Anterior cingulate cortex (tissue), 58 donors: ENCODE measurements at regions not wholly inside any gene's neighbourhood (a gene's known extent, or its start where the extent isn't known, plus 50 kb on each side); places are given as distances from the start of the nearest gene placed in this dataset.
A peak's percentile ranks its signal among the peaks of the same experiment; 100 is the strongest.
"Not testable (repeated sequence)": the region's sequence is repeated elsewhere in the genome, so short reads cannot be mapped to it uniquely, and the experiment has no call there.

ENCODE experiments used
- DNase-seq, 58 donors: peaks; one replicate each; lab custom pipeline; 2025; lab: John Stamatoyannopoulos, UW

DNA sequence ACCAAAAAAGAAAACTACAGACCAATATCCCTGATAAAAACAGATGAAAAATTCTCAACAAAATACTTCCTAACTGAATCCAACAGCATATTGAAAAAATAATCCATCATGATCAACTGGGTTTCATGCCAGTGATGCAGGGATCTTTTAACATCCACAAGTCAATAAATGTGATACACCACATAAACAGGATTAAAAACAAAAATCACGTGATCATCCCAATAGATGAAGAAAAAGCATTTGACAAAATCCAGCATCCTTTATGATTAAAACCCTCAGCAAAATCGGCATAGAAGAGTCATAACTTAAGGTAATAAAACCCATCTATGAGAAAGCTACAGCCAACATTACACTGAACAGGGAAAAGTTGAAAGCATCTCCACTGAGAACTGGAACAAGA is 107.5 kb downstream of the DCLK3 start:
- DNase-seq, result no peak

DNA sequence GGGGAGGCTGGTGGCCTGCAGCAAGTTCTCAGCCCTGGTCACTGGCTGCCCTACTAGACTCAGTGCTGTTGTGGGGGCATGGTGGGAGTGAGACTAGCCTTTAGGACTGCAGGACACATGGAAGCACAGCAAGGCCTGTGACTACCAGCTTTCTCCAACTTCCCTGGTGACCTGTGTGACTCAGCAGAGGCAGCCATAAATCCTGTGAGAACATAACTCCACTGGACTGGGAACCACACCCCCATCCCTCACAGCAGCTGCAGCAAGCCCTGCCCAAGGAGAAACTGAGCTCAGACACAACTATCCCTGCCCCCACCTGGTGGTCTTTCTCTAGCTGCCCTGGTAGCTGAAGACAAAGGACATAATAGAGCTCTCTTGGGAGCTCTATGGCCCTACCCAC is 111.3 kb downstream of the DCLK3 start:
- DNase-seq, result no peak

DNA sequence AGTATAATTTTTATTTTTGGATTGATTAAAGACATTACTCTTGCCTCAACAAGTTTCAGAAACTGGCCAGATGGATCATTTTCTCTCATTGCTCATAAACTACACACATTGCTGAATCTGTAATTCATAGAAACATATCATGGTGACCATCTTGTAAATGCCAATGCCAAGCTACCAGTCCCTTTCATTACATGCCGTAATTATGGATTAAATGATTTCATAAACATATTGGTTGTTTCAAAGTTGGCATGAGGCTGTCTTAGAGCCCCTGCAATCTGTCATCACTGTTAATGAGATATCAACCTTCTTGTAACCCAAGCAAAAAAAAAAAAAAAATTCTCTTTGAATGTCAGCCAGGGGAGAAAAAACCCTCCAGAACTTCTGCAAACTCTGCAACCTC is 112.2 kb downstream of the DCLK3 start:
- DNase-seq, result no peak

DNA sequence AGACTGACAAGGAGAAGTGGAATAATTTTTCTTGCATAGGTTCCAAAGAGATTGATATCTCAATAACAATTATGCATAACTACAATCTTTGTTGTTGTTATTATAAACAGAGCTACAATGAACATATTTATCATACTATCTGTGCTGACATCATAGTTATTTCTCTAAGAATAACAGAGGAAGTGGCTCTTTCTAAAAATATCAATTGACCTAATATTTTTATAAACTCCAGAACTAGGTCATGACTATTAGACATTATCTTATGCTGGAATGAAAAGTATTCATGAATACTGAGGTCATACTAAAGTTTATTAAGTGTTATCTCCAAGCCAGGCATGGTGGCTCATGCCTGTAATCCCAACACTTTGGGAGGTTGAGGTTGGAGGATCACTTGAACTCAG is 114.1 kb downstream of the DCLK3 start:
- no peak for DNase-seq

DNA sequence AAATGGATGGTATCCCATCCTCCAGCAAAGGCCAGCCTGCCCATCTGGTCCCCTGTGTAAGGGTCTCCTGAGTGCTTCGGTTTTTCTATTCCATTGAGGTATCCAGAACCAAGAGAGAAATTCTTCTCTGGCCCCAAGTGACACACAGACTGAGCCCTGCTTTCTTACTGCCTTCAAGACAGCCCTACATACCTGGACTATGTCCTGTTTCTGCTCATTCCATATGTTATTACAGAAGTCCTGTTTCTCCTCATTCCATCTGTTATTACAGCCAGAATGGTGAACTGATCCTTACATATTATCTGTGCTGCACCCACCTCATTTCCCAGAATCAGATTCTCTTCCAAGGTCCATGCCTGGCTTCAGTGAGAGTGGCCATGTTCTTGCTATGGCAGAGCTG is 115.2 kb downstream of the DCLK3 start:
- no peak for DNase-seq

DNA sequence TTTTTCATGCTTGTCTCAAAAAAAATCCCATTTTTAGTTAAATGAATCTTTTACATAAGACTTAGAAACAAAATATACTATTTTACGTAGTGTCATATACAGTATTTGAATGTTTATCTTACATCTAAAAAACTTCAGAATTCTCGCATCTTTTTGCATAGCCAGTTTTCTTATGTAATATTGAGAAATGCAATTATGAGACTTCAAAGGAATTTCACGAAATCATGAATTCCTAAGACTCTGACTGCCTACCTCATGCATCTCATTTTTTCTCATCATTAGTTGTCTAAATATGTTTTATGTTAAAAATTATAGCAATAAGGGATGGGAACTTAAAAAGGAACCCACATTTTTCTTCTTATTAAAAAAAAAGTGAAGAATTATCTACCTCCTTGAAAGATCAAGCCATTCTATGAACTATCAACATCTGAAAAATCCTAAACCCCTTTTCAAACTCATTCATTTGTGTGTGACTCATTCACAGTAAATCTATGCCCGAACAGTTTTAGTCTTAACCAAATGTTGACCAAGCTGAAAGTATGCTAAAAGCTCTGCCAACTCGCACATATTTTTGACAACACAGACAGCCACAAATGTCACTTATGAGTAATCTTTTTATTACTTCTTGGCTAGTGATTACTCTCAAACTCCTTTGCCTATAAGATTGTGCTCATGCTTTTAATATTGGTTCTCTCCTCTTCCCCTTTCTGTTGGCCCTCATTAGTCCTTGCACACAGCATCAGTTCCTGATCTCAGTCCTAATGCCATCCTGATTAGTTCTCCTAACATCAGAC is 115.9 kb downstream of the DCLK3 start:
- peak in 2 of 58 donors; percentile 4 to 10 for DNase-seq

DNA sequence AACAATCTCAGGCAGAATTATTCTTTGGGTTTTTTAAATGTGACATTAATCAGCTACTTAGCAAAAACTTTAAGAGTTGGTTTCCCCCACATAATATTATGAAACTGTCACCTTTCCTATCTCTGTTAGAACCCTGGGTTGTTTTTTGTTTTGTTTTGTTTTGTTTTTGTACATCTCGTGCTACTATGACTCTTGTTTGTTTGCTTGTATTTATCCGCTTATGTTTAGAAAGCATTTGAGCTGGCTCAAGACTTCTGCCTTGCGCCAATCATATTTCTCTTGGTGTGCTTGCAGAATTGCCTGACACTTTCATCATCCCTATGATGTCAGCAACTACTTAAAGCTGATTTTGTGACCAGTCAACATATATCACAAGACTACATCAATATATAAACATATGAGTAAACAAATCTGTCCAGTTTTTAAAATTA is 116.9 kb downstream of the DCLK3 start:
- DNase-seq, result no peak

DNA sequence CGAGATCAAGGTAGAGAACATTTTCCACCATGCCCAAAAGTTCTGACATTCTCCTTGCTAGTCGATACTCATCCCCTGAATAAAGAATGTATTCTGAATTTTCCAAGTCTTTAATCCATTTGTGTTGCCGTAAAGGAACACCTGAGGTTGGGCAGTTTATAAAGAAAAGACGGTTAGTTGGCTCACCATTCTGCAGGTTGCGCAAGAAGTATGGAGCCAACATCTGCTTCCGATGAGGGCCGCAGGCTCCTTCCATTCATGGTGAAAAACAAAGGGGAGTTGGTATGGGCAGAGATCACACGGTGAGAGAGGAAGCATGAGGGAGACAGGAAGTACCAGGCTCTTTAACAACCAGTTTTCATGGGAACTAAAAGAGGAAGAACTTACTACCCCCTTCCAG is 121.2 kb downstream of the DCLK3 start:
- DNase-seq, result no peak

DNA sequence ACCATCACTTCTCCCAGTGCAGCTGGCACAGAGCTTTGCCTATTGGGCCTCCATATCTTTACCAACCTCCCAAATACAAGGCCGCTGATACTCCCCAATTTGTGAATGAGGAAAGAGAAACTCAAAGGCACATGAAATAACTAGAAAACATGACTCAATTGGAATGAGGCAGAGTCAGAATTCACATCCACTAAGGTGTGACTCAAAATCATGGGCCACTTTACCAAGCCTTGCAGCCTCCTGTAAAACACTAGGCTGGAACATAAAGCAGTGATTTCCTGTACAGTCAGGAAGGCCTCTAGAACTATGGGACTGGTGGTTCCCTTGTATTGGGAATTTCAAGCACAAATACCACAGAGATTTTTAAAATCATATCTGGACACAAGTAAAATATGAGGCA is 128.6 kb downstream of the DCLK3 start:
- DNase-seq, result no peak

DNA sequence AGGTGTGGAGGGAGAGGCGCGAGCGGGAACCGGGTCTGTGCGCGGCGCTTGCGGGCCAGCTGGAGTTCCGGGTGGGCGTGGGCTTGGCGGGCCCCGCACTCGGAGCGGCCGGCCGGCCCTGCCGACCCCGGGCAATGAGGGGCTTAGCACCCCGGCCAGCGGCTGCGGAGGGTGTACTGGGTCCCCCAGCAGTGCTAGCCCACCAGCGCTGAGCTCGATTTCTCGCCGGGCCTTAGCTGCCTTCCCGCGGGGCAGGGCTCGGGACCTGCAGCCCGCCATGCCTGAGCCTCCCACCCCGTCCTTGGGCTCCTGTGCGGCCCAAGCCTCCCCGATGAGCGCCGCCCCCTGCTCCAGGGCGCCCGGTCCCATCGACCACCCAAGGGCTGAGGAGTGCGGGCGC is 130.5 kb downstream of the DCLK3 start:
- not testable (repeated sequence) for DNase-seq

DNA sequence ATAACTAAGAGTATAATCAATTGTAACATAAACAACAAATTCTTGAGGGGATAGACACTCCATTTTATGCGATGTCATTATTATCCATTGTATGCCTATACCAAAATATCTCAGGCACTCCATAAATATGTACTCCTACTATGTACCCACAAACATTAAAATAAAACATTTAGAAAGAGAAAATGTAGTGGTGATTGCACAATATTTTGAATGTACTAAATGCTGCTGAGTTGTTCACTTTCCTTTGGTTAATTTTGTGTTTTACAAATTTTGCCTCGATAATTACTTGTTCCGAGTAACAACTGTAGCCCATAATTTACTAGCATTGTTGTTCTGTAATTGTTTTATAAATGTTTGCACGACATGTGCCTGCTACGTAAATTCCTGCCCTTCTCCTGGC is 131.3 kb downstream of the DCLK3 start:
- no peak for DNase-seq

DNA sequence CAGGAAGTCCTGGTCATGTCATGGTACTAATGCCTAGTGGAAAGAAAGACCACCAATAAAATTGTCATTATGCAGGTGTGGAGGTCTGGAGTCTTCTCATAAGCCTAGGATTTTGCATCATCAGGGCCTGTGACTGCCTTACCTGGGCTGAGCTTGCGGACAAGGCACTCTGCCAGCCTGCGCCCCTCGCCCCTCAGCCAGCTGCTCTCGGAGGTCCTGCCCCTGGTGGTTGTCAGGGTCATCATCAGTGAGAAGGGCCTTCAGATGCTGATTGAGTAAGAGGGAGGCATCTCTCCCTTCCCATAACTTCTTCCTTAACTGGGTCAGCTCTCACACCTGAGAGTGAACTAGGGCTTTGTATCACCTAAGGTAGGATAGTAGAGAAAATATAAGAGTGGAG is 132.8 kb downstream of the DCLK3 start:
- DNase-seq, result no peak

DNA sequence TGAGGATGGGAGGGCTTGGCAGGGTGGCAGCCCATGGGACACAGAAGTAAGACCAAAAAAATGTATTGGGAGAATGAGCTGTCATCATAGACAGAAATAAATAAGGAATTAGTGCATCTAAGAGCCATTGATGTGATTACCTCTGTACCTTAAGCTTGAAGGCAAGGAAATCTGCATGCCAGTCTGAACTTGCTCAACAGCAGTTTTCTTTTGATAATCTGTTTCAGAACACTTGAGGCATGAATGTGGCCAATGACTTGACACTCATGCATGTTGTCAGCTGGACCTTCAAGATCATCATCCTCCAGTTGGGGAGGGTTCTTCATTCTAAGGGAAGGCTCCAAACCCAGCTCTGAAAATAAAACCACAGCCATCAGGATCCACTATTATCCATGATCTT is 148.5 kb downstream of the DCLK3 start:
- no peak for DNase-seq

DNA sequence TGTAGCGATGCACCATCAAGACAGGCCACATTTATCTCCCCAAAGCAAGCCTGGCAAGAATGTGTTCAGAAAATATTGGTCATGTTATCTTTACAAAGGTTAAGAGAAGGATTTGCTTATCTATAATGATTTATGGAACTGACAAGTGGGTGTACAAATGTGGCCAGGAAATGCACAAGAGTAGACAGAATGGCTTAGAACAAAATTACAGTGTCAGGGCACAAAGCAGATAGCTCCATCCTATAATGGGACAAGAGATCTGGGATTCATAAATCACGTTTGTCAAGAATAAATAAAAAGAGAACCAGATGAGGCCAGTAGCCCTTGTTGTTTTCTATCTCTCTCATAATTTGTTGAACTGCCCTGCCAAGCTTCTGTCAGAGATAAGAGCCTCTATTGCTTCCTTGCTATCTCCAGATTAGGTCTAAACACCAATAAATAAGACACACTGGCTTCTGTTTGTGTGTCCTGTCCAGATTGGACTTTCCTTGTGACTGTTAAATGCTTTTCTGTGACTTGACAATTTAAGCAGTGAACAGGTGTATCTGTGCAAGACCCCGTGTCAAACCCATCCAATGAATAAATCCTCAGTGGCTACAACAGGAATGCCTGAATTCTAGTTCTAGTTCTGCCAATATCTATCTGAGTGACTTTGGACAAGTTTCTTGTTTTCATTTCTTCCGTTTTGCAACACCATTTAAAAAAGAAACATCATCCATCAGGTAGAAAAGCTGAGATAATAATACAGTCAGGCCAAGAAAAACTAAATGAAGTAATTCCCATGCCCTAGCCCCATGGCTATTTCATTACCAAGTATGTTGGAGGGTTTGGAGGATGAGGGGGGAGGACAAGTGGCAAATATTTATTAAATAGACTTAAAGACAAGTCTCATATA is 157.2 kb downstream of the DCLK3 start:
- no peak for DNase-seq

DNA sequence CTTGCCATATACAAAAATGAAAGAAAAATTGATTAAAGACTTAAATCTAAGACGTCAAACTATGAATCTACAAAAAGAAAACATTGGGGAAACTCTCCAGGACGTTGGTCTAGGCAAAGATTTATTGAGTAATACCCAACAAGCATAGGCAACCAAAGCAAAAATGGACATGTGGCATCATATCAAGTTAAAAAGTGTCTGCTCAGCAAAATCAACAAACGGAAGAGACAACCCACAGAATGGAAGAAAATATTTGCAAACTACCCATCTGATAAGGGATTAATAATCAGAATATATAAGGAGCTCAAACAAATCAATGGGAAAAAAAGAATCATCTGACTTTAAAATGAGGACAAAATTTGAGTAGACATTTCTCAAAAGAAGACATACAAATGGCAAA is 160.9 kb downstream of the DCLK3 start:
- no peak for DNase-seq

DNA sequence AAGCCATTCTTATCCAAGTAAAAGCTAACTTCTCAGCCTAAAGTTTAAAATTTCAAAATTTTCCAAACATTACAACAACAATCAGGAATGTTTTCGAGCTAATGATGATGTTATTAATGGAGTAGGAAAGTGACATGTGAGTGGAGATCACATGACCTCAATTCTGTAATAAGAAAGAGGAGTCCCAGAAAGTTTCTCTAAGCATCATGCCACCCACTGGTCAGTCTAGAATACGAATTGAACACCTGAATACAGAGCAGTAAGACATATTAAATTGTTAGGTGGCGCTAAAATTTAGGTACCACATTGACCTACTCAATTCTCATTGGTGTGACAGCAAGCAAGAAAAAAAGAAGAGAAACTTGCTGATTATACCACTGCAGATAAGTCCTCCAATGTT is 163.9 kb downstream of the DCLK3 start:
- DNase-seq, result no peak
